ENCODE measurements at regions not wholly inside any gene's neighbourhood (a gene's known extent, or its start where the extent isn't known, plus 50 kb on each side); places are given as distances from the start of the nearest gene placed in this dataset.

DNA sequence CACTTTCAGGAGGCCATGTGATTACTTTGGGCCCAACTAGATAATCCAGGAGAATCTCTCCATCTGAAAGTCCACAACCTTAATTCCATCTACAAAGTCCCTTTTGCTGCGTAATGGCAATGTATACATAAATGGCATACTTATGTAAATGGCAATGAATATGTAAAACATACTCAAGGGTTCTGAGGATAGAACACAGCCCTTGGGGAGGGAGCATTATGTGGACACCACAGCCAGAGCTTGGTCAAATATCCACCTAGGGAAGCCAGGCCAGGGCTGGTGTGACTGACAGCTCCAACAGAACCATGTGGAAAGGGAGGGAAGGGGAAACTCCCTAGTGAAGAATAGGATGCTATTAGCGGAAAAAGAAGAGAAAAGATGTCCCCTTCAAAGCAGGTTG is 496.2 kb downstream of the COG6 start:
- no peak for TF ChIP-seq SUZ12 (IDR thresholded peaks at IDR 0.05)
- no peak for TF ChIP-seq CTBP1 (IDR thresholded peaks at IDR 0.05; ENCODE audit: borderline replicate concordance)
- TF ChIP-seq SP1 (IDR thresholded peaks at IDR 0.05), result no peak
- no peak for TF ChIP-seq ARNT (IDR thresholded peaks at IDR 0.05)
- TF ChIP-seq ELF4 (IDR thresholded peaks at IDR 0.05), result no peak
- no peak for TF ChIP-seq FOXM1 (IDR thresholded peaks at IDR 0.05; ENCODE audit: borderline replicate concordance)
- no peak for TF ChIP-seq BHLHE40 (IDR thresholded peaks at IDR 0.05; ENCODE audit: borderline replicate concordance)
